ENCODE measurements at regions not wholly inside any gene's neighbourhood (a gene's known extent, or its start where the extent isn't known, plus 50 kb on each side); places are given as distances from the start of the nearest gene placed in this dataset.

- DNase-seq (ENCODE audit: low spot score) = no peak
Measured at GRCh38 chr1:57722285-57722978, 298.6 kb upstream of the DAB1 start.

- no peak for DNase-seq (ENCODE audit: low spot score)
Measured at GRCh38 chr1:57721001-57721400, 297.1 kb upstream of the DAB1 start.

GRCh38 chr1:57719274-57719673 lies 295.4 kb upstream of the DAB1 start:
- DNase-seq (ENCODE audit: low spot score) = no peak

GRCh38 chr1:57713501-57713900 lies 289.6 kb upstream of the DAB1 start:
- no peak for DNase-seq (ENCODE audit: low spot score)

- no peak for DNase-seq (ENCODE audit: low spot score)
Measured at GRCh38 chr1:57712846-57713245, 289.0 kb upstream of the DAB1 start.

- DNase-seq (ENCODE audit: low spot score) = no peak
Measured at GRCh38 chr1:57711326-57711725, 287.5 kb upstream of the DAB1 start.

- DNase-seq (ENCODE audit: low spot score) = no peak
Measured at GRCh38 chr1:57707631-57708030, 283.8 kb upstream of the DAB1 start.

- DNase-seq (ENCODE audit: low spot score) = no peak
Measured at GRCh38 chr1:57704811-57705210, 281.0 kb upstream of the DAB1 start.

GRCh38 chr1:57704231-57704630 lies 280.4 kb upstream of the DAB1 start:
- DNase-seq (ENCODE audit: low spot score) = no peak

- no peak for DNase-seq (ENCODE audit: low spot score)
Measured at GRCh38 chr1:57696904-57697303, 273.0 kb upstream of the DAB1 start.

- no peak for DNase-seq (ENCODE audit: low spot score)
Measured at GRCh38 chr1:57696043-57696442, 272.2 kb upstream of the DAB1 start.

- DNase-seq (ENCODE audit: low spot score) = no peak
Measured at GRCh38 chr1:57686306-57686705, 262.4 kb upstream of the DAB1 start.

GRCh38 chr1:57683037-57683942 lies 259.4 kb upstream of the DAB1 start:
- DNase-seq (ENCODE audit: low spot score) = no peak

- no peak for DNase-seq (ENCODE audit: low spot score)
Measured at GRCh38 chr1:57678138-57678537, 254.3 kb upstream of the DAB1 start.

GRCh38 chr1:57675776-57676175 lies 251.9 kb upstream of the DAB1 start:
- DNase-seq (ENCODE audit: low spot score) = no peak

- DNase-seq (ENCODE audit: low spot score) = no peak
Measured at GRCh38 chr1:57674801-57675200, 250.9 kb upstream of the DAB1 start.

GRCh38 chr1:57672346-57673140 lies 248.7 kb upstream of the DAB1 start:
- no peak for DNase-seq (ENCODE audit: low spot score)

- DNase-seq (ENCODE audit: low spot score) = no peak
Measured at GRCh38 chr1:57671750-57672149, 247.9 kb upstream of the DAB1 start.

GRCh38 chr1:57659804-57660203 lies 235.9 kb upstream of the DAB1 start:
- no peak for DNase-seq (ENCODE audit: low spot score)

GRCh38 chr1:57655161-57655560 lies 231.3 kb upstream of the DAB1 start:
- no peak for DNase-seq (ENCODE audit: low spot score)

GRCh38 chr1:57644667-57645066 lies 220.8 kb upstream of the DAB1 start:
- DNase-seq (ENCODE audit: low spot score) = no peak

- no peak for DNase-seq (ENCODE audit: low spot score)
Measured at GRCh38 chr1:57638239-57638638, 214.4 kb upstream of the DAB1 start.

GRCh38 chr1:57637155-57637554 lies 213.3 kb upstream of the DAB1 start:
- DNase-seq (ENCODE audit: low spot score) = no peak

All from NAMALWA (cell line).